Mesothelial cell of epicardium (in vitro differentiated cells): ENCODE measurements at regions not wholly inside any gene's neighbourhood (a gene's known extent, or its start where the extent isn't known, plus 50 kb on each side); places are given as distances from the start of the nearest gene placed in this dataset.

Source experiments
- DNase-seq, 2 experiments: peaks; one replicate each; pipeline ENCODE4 v3.0.0; 2021; ENCODE audit warnings: low spot score in 2 of 2; ENCODE audit not compliant: unreplicated experiment in 2 of 2
- H3K27ac Mint-ChIP-seq: 2 replicates; pipeline ENCODE4 v1.8.0; 2021; ENCODE audit warnings: mixed read lengths
- H3K27me3 Mint-ChIP-seq: 2 replicates; pipeline ENCODE4 v1.8.0; 2021; ENCODE audit warnings: low read depth, mixed read lengths
- H3K36me3 Mint-ChIP-seq: 2 replicates; pipeline ENCODE4 v1.8.0; 2021; ENCODE audit warnings: mixed read lengths
- H3K4me1 Mint-ChIP-seq: 2 replicates; pipeline ENCODE4 v1.8.0; 2021; ENCODE audit warnings: mixed read lengths
- H3K4me3 Mint-ChIP-seq: 2 replicates; pipeline ENCODE4 v1.8.0; 2021; ENCODE audit warnings: mild to moderate bottlenecking, moderate library complexity, mixed read lengths
- H3K9me3 Mint-ChIP-seq: 2 replicates; pipeline ENCODE4 v1.8.0; 2021; ENCODE audit warnings: mixed read lengths
- CTCF ChIP-seq: fragments of 200-600 bp; sonication (generic); IDR thresholded peaks from one replicate; pipeline ENCODE4 v1.5.0; 2021; ENCODE audit warnings: antibody characterized with exemption; ENCODE audit not compliant: unreplicated experiment

GRCh38 chr2:5145801-5146200 is 546.4 kb upstream of the SOX11 start:
- no peak for TF ChIP-seq CTCF
- Mint-ChIP-seq H3K4me3 (no peak overlapping the region), H3K27me3 (no peaks in the 10 kb centered on the region), H3K27ac (no peak overlapping the region), H3K9me3 (peaks cover 28% of the 10 kb centered on the region), H3K36me3 (peaks cover 10% of the 10 kb centered on the region), H3K4me1 (peaks cover 4% of the 10 kb centered on the region)
- no peak for DNase-seq

GRCh38 chr2:5148392-5149085 is 543.6 kb upstream of the SOX11 start:
- Mint-ChIP-seq H3K27me3 (no peaks in the 10 kb centered on the region), H3K4me1 (peaks cover 4% of the 10 kb centered on the region), H3K4me3 (no peak overlapping the region), H3K9me3 (peaks cover 37% of the 10 kb centered on the region), H3K36me3 (peaks cover 10% of the 10 kb centered on the region), H3K27ac (no peak overlapping the region)
- DNase-seq: no peak
- no peak for TF ChIP-seq CTCF

GRCh38 chr2:5150871-5151270 is 541.3 kb upstream of the SOX11 start:
- Mint-ChIP-seq H3K4me1 (no peaks in the 10 kb centered on the region), H3K4me3 (no peak overlapping the region), H3K36me3 (peaks cover 10% of the 10 kb centered on the region), H3K9me3 (peaks cover 41% of the 10 kb centered on the region), H3K27ac (no peak overlapping the region), H3K27me3 (no peaks in the 10 kb centered on the region)
- TF ChIP-seq CTCF: no peak
- no peak for DNase-seq

GRCh38 chr2:5164776-5165525 is 527.2 kb upstream of the SOX11 start:
- Mint-ChIP-seq H3K9me3 (peaks cover 8% of the 10 kb centered on the region), H3K27me3 (no peaks in the 10 kb centered on the region), H3K4me1 (peaks cover 4% of the 10 kb centered on the region), H3K36me3 (peaks cover 2% of the 10 kb centered on the region), H3K27ac (peak overlapping the region; percentile 5), H3K4me3 (no peak overlapping the region)
- DNase-seq: no peak
- TF ChIP-seq CTCF: no peak

GRCh38 chr2:5172923-5173322 is 519.3 kb upstream of the SOX11 start:
- peaks cover 2% of the 10 kb centered on the region for H3K9me3 Mint-ChIP-seq
- DNase-seq: no peak
- H3K36me3 Mint-ChIP-seq: no peaks in the 10 kb centered on the region
- no peaks in the 10 kb centered on the region for H3K27me3 Mint-ChIP-seq
- no peak overlapping the region for H3K4me3 Mint-ChIP-seq
- peaks cover 7% of the 10 kb centered on the region for H3K4me1 Mint-ChIP-seq
- no peak overlapping the region for H3K27ac Mint-ChIP-seq
- no peak for TF ChIP-seq CTCF
